ENCODE measurements at regions not wholly inside any gene's neighbourhood (a gene's known extent, or its start where the extent isn't known, plus 50 kb on each side); places are given as distances from the start of the nearest gene placed in this dataset.
"Not testable (repeated sequence)": the region's sequence is repeated elsewhere in the genome, so short reads cannot be mapped to it uniquely, and the experiment has no call there.

- Histone ChIP-seq H3K4me1 (ENCODE audit: control insufficient read depth in 1 of 2, extremely low read depth in 1 of 2, insufficient read depth in 2 of 2, low read length in 2 of 2) (no peaks in the 10 kb centered on the region), H3K27ac (ENCODE audit: low read length) (no peak overlapping the region), H3K9me3 (no peaks in the 10 kb centered on the region), H3K27me3 (replicated peaks in 1 of 2; ENCODE audit: control insufficient read depth in 2 of 2, extremely low read depth in 1 of 2, insufficient read depth in 2 of 2, low read length in 1 of 2) (no peaks in the 10 kb centered on the region), H3K36me3 (ENCODE audit: control insufficient read depth in 2 of 2, extremely low read depth in 1 of 2, insufficient read depth in 1 of 2, low read length in 1 of 2) (no peaks in the 10 kb centered on the region), H3K4me3 (ENCODE audit: control insufficient read depth in 1 of 2, extremely low read depth in 1 of 2, low read length in 1 of 2) (no peak overlapping the region)
- ATAC-seq (replicated peaks in 1 of 4) (no peak), DNase-seq (no peak)
- Mint-ChIP-seq H3K36me3 (no peaks in the 10 kb centered on the region), H3K27ac (no peak overlapping the region), H3K27me3 (no peaks in the 10 kb centered on the region), H3K4me3 (no peak overlapping the region), H3K4me1 (no peaks in the 10 kb centered on the region), H3K9me3 (peaks cover 13 to 15% (median 14%) of the 10 kb centered on the region in 3 donors)
- WGBS (ENCODE audit: insufficient coverage) = no CpG with 5 or more reads among the region's 1 CpG
- CTCF ChIA-PET = no interaction called here
- POLR2A ChIA-PET = no interaction called here
Observed at GRCh38 chr13:80679423-80679822, 338.5 kb upstream of the SPRY2 start.

- no peak for ATAC-seq (replicated peaks in 1 of 4)
- WGBS (ENCODE audit: insufficient coverage) = no CpG with 5 or more reads among the region's 2 CpGs
- Mint-ChIP-seq H3K9me3 (peaks cover 13 to 19% (median 15%) of the 10 kb centered on the region in 3 donors), H3K36me3 (no peaks in the 10 kb centered on the region), H3K27me3 (no peaks in the 10 kb centered on the region), H3K27ac (no peak overlapping the region), H3K4me1 (no peaks in the 10 kb centered on the region), H3K4me3 (no peak overlapping the region)
- POLR2A ChIA-PET = no interaction called here
- no peak overlapping the region for H3K4me3 ChIP-seq (ENCODE audit: control insufficient read depth in 1 of 2, extremely low read depth in 1 of 2, low read length in 1 of 2)
- CTCF ChIA-PET = no interaction called here
- no peaks in the 10 kb centered on the region for H3K27me3 ChIP-seq (replicated peaks in 1 of 2; ENCODE audit: control insufficient read depth in 2 of 2, extremely low read depth in 1 of 2, insufficient read depth in 2 of 2, low read length in 1 of 2)
- DNase-seq = no peak
- H3K9me3 ChIP-seq = no peaks in the 10 kb centered on the region
- H3K4me1 ChIP-seq (ENCODE audit: control insufficient read depth in 1 of 2, extremely low read depth in 1 of 2, insufficient read depth in 2 of 2, low read length in 2 of 2) = no peaks in the 10 kb centered on the region
- no peaks in the 10 kb centered on the region for H3K36me3 ChIP-seq (ENCODE audit: control insufficient read depth in 2 of 2, extremely low read depth in 1 of 2, insufficient read depth in 1 of 2, low read length in 1 of 2)
- H3K27ac ChIP-seq (ENCODE audit: low read length) = no peak overlapping the region
Observed at GRCh38 chr13:80677227-80677626, 336.3 kb upstream of the SPRY2 start.

GRCh38 chr13:80675442-80675841 lies 334.5 kb upstream of the SPRY2 start:
- H3K27ac Mint-ChIP-seq; H3K4me1 ChIP-seq (ENCODE audit: control insufficient read depth in 1 of 2, extremely low read depth in 1 of 2, insufficient read depth in 2 of 2, low read length in 2 of 2); H3K27ac ChIP-seq (ENCODE audit: low read length); H3K27me3 ChIP-seq (replicated peaks in 1 of 2; ENCODE audit: control insufficient read depth in 2 of 2, extremely low read depth in 1 of 2, insufficient read depth in 2 of 2, low read length in 1 of 2); H3K4me3 ChIP-seq (ENCODE audit: control insufficient read depth in 1 of 2, extremely low read depth in 1 of 2, low read length in 1 of 2); CTCF ChIA-PET; H3K4me3 Mint-ChIP-seq; POLR2A ChIA-PET; DNase-seq; ATAC-seq (replicated peaks in 1 of 4); H3K36me3 Mint-ChIP-seq; H3K9me3 ChIP-seq; H3K36me3 ChIP-seq (ENCODE audit: control insufficient read depth in 2 of 2, extremely low read depth in 1 of 2, insufficient read depth in 1 of 2, low read length in 1 of 2); H3K4me1 Mint-ChIP-seq; H3K27me3 Mint-ChIP-seq: not testable (repeated sequence)
- peaks cover 13 to 25% (median 15%) of the 10 kb centered on the region in 3 donors for H3K9me3 Mint-ChIP-seq
- no CpG with 5 or more reads among the region's 2 CpGs for WGBS (ENCODE audit: insufficient coverage)

- CTCF ChIA-PET = no interaction called here
- no peak overlapping the region for H3K4me3 Mint-ChIP-seq
- H3K27me3 ChIP-seq (replicated peaks in 1 of 2; ENCODE audit: control insufficient read depth in 2 of 2, extremely low read depth in 1 of 2, insufficient read depth in 2 of 2, low read length in 1 of 2) = no peaks in the 10 kb centered on the region
Observed at GRCh38 chr13:80671773-80672172, 330.8 kb upstream of the SPRY2 start.

GRCh38 chr13:80669112-80669511 lies 328.2 kb upstream of the SPRY2 start:
- POLR2A ChIA-PET = no interaction called here

More at GRCh38 chr13:80671773-80672172, 330.8 kb upstream of the SPRY2 start:
- H3K27me3 Mint-ChIP-seq = no peaks in the 10 kb centered on the region
- Histone ChIP-seq H3K36me3 (ENCODE audit: control insufficient read depth in 2 of 2, extremely low read depth in 1 of 2, insufficient read depth in 1 of 2, low read length in 1 of 2) (no peaks in the 10 kb centered on the region), H3K9me3 (no peaks in the 10 kb centered on the region), H3K4me1 (ENCODE audit: control insufficient read depth in 1 of 2, extremely low read depth in 1 of 2, insufficient read depth in 2 of 2, low read length in 2 of 2) (no peaks in the 10 kb centered on the region), H3K4me3 (ENCODE audit: control insufficient read depth in 1 of 2, extremely low read depth in 1 of 2, low read length in 1 of 2) (no peak overlapping the region), H3K27ac (ENCODE audit: low read length) (no peak overlapping the region)
- ATAC-seq (replicated peaks in 1 of 4) (no peak), DNase-seq (no peak)
- H3K36me3 Mint-ChIP-seq = no peaks in the 10 kb centered on the region
- POLR2A ChIA-PET = no interaction called here
- 77% methylated on average over 4 of the region's 7 CpGs for WGBS (ENCODE audit: insufficient coverage)
- H3K27ac Mint-ChIP-seq = no peak overlapping the region
- no peaks in the 10 kb centered on the region for H3K4me1 Mint-ChIP-seq
- peaks cover 0 to 14% (median 6%) of the 10 kb centered on the region in 3 donors for H3K9me3 Mint-ChIP-seq

GRCh38 chr13:80668452-80668851 lies 327.5 kb upstream of the SPRY2 start:
- Mint-ChIP-seq H3K27ac (no peak overlapping the region), H3K9me3 (peaks cover 0 to 27% (median 7%) of the 10 kb centered on the region in 3 donors), H3K27me3 (no peaks in the 10 kb centered on the region), H3K4me1 (no peaks in the 10 kb centered on the region), H3K4me3 (no peak overlapping the region), H3K36me3 (no peaks in the 10 kb centered on the region)
- ChIA-PET CTCF (no interaction called here), POLR2A (no interaction called here)
- no peaks in the 10 kb centered on the region for H3K4me1 ChIP-seq (ENCODE audit: control insufficient read depth in 1 of 2, extremely low read depth in 1 of 2, insufficient read depth in 2 of 2, low read length in 2 of 2)
- ATAC-seq (replicated peaks in 1 of 4) (no peak), DNase-seq (no peak)
- no peaks in the 10 kb centered on the region for H3K27me3 ChIP-seq (replicated peaks in 1 of 2; ENCODE audit: control insufficient read depth in 2 of 2, extremely low read depth in 1 of 2, insufficient read depth in 2 of 2, low read length in 1 of 2)
- no peaks in the 10 kb centered on the region for H3K36me3 ChIP-seq (ENCODE audit: control insufficient read depth in 2 of 2, extremely low read depth in 1 of 2, insufficient read depth in 1 of 2, low read length in 1 of 2)
- no CpG with 5 or more reads among the region's 2 CpGs for WGBS (ENCODE audit: insufficient coverage)
- no peaks in the 10 kb centered on the region for H3K9me3 ChIP-seq
- H3K27ac ChIP-seq (ENCODE audit: low read length) = no peak overlapping the region
- no peak overlapping the region for H3K4me3 ChIP-seq (ENCODE audit: control insufficient read depth in 1 of 2, extremely low read depth in 1 of 2, low read length in 1 of 2)

More at GRCh38 chr13:80669112-80669511, 328.2 kb upstream of the SPRY2 start:
- no peak for DNase-seq
- Histone ChIP-seq H3K9me3 (no peaks in the 10 kb centered on the region), H3K36me3 (ENCODE audit: control insufficient read depth in 2 of 2, extremely low read depth in 1 of 2, insufficient read depth in 1 of 2, low read length in 1 of 2) (no peaks in the 10 kb centered on the region), H3K27me3 (replicated peaks in 1 of 2; ENCODE audit: control insufficient read depth in 2 of 2, extremely low read depth in 1 of 2, insufficient read depth in 2 of 2, low read length in 1 of 2) (no peaks in the 10 kb centered on the region), H3K4me1 (ENCODE audit: control insufficient read depth in 1 of 2, extremely low read depth in 1 of 2, insufficient read depth in 2 of 2, low read length in 2 of 2) (no peaks in the 10 kb centered on the region), H3K4me3 (ENCODE audit: control insufficient read depth in 1 of 2, extremely low read depth in 1 of 2, low read length in 1 of 2) (no peak overlapping the region), H3K27ac (ENCODE audit: low read length) (no peak overlapping the region)
- Mint-ChIP-seq H3K9me3 (peaks cover 0 to 21% (median 7%) of the 10 kb centered on the region in 3 donors), H3K36me3 (no peaks in the 10 kb centered on the region), H3K4me3 (no peak overlapping the region), H3K27ac (no peak overlapping the region), H3K4me1 (no peaks in the 10 kb centered on the region), H3K27me3 (no peaks in the 10 kb centered on the region)
- CTCF ChIA-PET = no interaction called here
- ATAC-seq (replicated peaks in 1 of 4) = no peak
- 80% methylated on average over 1 of the region's 1 CpG for WGBS (ENCODE audit: insufficient coverage)

GRCh38 chr13:80666782-80667552 lies 326.0 kb upstream of the SPRY2 start:
- ATAC-seq (replicated peaks in 1 of 4) (no peak), DNase-seq (no peak)
- CTCF ChIA-PET = no interaction called here
- no peaks in the 10 kb centered on the region for H3K27me3 Mint-ChIP-seq
- no CpG with 5 or more reads among the region's 1 CpG for WGBS (ENCODE audit: insufficient coverage)
- H3K4me1 ChIP-seq (ENCODE audit: control insufficient read depth in 1 of 2, extremely low read depth in 1 of 2, insufficient read depth in 2 of 2, low read length in 2 of 2) = no peaks in the 10 kb centered on the region
- POLR2A ChIA-PET = no interaction called here
- peaks cover 0 to 25% (median 7%) of the 10 kb centered on the region in 3 donors for H3K9me3 Mint-ChIP-seq
- no peaks in the 10 kb centered on the region for H3K9me3 ChIP-seq
- no peaks in the 10 kb centered on the region for H3K27me3 ChIP-seq (replicated peaks in 1 of 2; ENCODE audit: control insufficient read depth in 2 of 2, extremely low read depth in 1 of 2, insufficient read depth in 2 of 2, low read length in 1 of 2)
- no peak overlapping the region for H3K4me3 ChIP-seq (ENCODE audit: control insufficient read depth in 1 of 2, extremely low read depth in 1 of 2, low read length in 1 of 2)
- no peak overlapping the region for H3K27ac ChIP-seq (ENCODE audit: low read length)
- no peaks in the 10 kb centered on the region for H3K36me3 Mint-ChIP-seq
- no peaks in the 10 kb centered on the region for H3K36me3 ChIP-seq (ENCODE audit: control insufficient read depth in 2 of 2, extremely low read depth in 1 of 2, insufficient read depth in 1 of 2, low read length in 1 of 2)
- no peaks in the 10 kb centered on the region for H3K4me1 Mint-ChIP-seq
- no peak overlapping the region for H3K4me3 Mint-ChIP-seq
- no peak overlapping the region for H3K27ac Mint-ChIP-seq
